Calu3 (cell line): ENCODE measurements at regions not wholly inside any gene's neighbourhood (a gene's known extent, or its start where the extent isn't known, plus 50 kb on each side); places are given as distances from the start of the nearest gene placed in this dataset.
"Not testable (repeated sequence)": the region's sequence is repeated elsewhere in the genome, so short reads cannot be mapped to it uniquely, and the experiment has no call there.

ENCODE experiments used
- BruUV-seq: library from RNA; stranded (reverse); fragments of 400-500 nt; replicated peaks from 2 replicates; lab custom pipeline; 2021; lab: Mats Ljungman, UMichigan
- CTCF ChIA-PET: fragments of 300-600 bp; sonication (Branson Sonifier 250); formaldehyde crosslinking; loops from one replicate; lab custom pipeline; 2022; ENCODE audit warnings: antibody characterized with exemption; lab: Charles Lee
- DNase-seq: peaks from one replicate; pipeline ENCODE4 v3.0.0; 2022
- H3K27ac Mint-ChIP-seq: one replicate; pipeline ENCODE4 v1.8.0; 2022; ENCODE audit warnings: mixed read lengths; ENCODE audit not compliant: unreplicated experiment
- H3K27me3 Mint-ChIP-seq: one replicate; pipeline ENCODE4 v1.8.0; 2022; ENCODE audit warnings: mixed read lengths; ENCODE audit not compliant: unreplicated experiment
- H3K36me3 Mint-ChIP-seq: one replicate; pipeline ENCODE4 v1.8.0; 2022; ENCODE audit warnings: mild to moderate bottlenecking, moderate library complexity, mixed read lengths; ENCODE audit not compliant: insufficient read depth, unreplicated experiment
- H3K4me1 Mint-ChIP-seq: one replicate; pipeline ENCODE4 v1.8.0; 2022; ENCODE audit warnings: mild to moderate bottlenecking, low read depth, mixed read lengths; ENCODE audit not compliant: unreplicated experiment
- H3K4me3 Mint-ChIP-seq: one replicate; pipeline ENCODE4 v1.8.0; 2022; ENCODE audit warnings: mild to moderate bottlenecking, low read depth, moderate library complexity, mixed read lengths; ENCODE audit not compliant: unreplicated experiment
- H3K9me3 Mint-ChIP-seq: one replicate; pipeline ENCODE4 v1.8.0; 2022; ENCODE audit warnings: low read depth, mixed read lengths; ENCODE audit not compliant: unreplicated experiment
- CTCF ChIP-seq: fragments of 200-600 bp; IDR thresholded peaks from one replicate; pipeline ENCODE4 v1.8.0; 2022; ENCODE audit warnings: antibody characterized with exemption; ENCODE audit not compliant: unreplicated experiment
- intact Hi-C: fragments of 100-400 bp; cut with micrococcal nuclease; formaldehyde crosslinking; loops from one replicate; pipeline ENCODE4 v1.10.0; 2022; ENCODE audit not compliant: unreplicated experiment

- Mint-ChIP-seq H3K4me3 (no peak overlapping the region), H3K4me1 (no peaks in the 10 kb centered on the region), H3K9me3 (no peaks in the 10 kb centered on the region), H3K27ac (no peak overlapping the region), H3K36me3 (no peaks in the 10 kb centered on the region), H3K27me3 (peaks cover 50% of the 10 kb centered on the region)
- no peak for TF ChIP-seq CTCF
- CTCF ChIA-PET = no interaction called here
- no TSS peak for BruUV-seq
- DNase-seq = no peak
- intact Hi-C loops = no loop called here
Observed at GRCh38 chr22:22791438-22792181, 96.0 kb upstream of the IGLL5 start.

- H3K36me3 Mint-ChIP-seq, BruUV-seq, intact Hi-C loops, H3K4me3 Mint-ChIP-seq, H3K9me3 Mint-ChIP-seq, H3K4me1 Mint-ChIP-seq, H3K27ac Mint-ChIP-seq, DNase-seq, CTCF ChIA-PET: not testable (repeated sequence)
- peaks cover 57% of the 10 kb centered on the region for H3K27me3 Mint-ChIP-seq
Observed at GRCh38 chr22:22792205-22792786, 95.3 kb upstream of the IGLL5 start.

GRCh38 chr22:22795639-22796038 is 92.0 kb upstream of the IGLL5 start:
- peaks cover 79% of the 10 kb centered on the region for H3K27me3 Mint-ChIP-seq
- BruUV-seq, H3K4me3 Mint-ChIP-seq, H3K36me3 Mint-ChIP-seq, H3K4me1 Mint-ChIP-seq, intact Hi-C loops, H3K9me3 Mint-ChIP-seq, H3K27ac Mint-ChIP-seq, CTCF ChIA-PET, DNase-seq: not testable (repeated sequence)

- no peaks in the 10 kb centered on the region for H3K4me1 Mint-ChIP-seq
- H3K36me3 Mint-ChIP-seq = no peaks in the 10 kb centered on the region
- H3K9me3 Mint-ChIP-seq = no peaks in the 10 kb centered on the region
- CTCF ChIA-PET = no interaction called here
- no peak overlapping the region for H3K27ac Mint-ChIP-seq
- TF ChIP-seq CTCF = no peak
- peaks cover 79% of the 10 kb centered on the region for H3K27me3 Mint-ChIP-seq
- H3K4me3 Mint-ChIP-seq = no peak overlapping the region
- intact Hi-C loops = no loop called here
- BruUV-seq = no TSS peak
- no peak for DNase-seq
Observed at GRCh38 chr22:22796724-22797123, 90.9 kb upstream of the IGLL5 start.

- H3K27ac Mint-ChIP-seq = no peak overlapping the region
- no peaks in the 10 kb centered on the region for H3K9me3 Mint-ChIP-seq
- H3K27me3 Mint-ChIP-seq = peaks cover 79% of the 10 kb centered on the region
- CTCF ChIA-PET = interaction anchor here (0.8 to 1.7 kb wide), 3 partner anchors 9 to 86 kb away, joined by 3 to 4 read pairs (median 4); no protein-coding TSS in a partner anchor
- no TSS peak for BruUV-seq
- no peaks in the 10 kb centered on the region for H3K36me3 Mint-ChIP-seq
- no peak for DNase-seq
- TF ChIP-seq CTCF = no peak
- no peaks in the 10 kb centered on the region for H3K4me1 Mint-ChIP-seq
- H3K4me3 Mint-ChIP-seq = no peak overlapping the region
- intact Hi-C loops = no loop called here
Observed at GRCh38 chr22:22798232-22798616, 89.4 kb upstream of the IGLL5 start.
